NCI-H82 treated with DMSO at 0.1 percent for 48 hours (cell line): ENCODE measurements at regions not wholly inside any gene's neighbourhood (a gene's known extent, or its start where the extent isn't known, plus 50 kb on each side); places are given as distances from the start of the nearest gene placed in this dataset.

Source experiments
- DNase-seq: peaks from one replicate; lab custom pipeline; 2025; ENCODE audit not compliant: unreplicated experiment; lab: John Stamatoyannopoulos, UW

DNA sequence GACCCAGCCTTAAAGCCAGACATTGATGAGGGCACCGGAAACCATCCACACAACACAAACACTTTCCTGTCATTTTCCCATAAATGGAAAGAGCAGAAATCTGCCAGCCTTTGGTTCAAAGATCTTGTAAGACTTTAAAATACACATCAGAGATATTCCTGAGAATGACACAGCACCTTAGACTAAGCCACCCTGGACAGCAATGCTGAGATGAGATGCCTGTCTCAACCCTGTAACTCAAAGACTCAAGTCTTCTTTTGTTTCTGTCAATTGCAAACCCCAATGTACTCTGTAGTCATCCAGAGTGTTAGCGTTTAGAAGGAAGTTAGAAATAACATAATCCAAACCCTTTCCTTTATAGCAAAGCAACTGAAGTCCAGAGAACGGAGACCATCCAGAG is 119.2 kb downstream of the CCNA1 start:
- DNase-seq = no peak

DNA sequence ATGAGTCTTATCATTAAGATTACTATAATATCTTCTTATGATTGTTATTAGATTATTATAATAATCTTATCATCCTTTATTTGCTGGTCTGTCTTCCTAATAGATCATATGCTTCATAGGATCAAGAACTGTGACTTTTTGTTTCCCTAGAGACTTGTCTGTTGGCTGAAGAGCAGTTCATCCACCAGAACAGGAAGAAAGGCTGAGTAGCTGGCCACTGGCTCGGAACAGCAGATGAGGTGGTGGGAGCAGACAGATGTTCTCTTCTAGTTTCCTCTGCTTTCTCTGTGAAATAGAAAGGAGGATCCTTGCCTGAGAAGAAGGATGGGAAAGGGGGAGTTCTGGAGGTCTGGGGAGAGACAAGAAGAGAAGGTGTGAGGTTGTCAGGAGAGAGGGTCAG is 120.0 kb downstream of the CCNA1 start:
- DNase-seq = no peak

DNA sequence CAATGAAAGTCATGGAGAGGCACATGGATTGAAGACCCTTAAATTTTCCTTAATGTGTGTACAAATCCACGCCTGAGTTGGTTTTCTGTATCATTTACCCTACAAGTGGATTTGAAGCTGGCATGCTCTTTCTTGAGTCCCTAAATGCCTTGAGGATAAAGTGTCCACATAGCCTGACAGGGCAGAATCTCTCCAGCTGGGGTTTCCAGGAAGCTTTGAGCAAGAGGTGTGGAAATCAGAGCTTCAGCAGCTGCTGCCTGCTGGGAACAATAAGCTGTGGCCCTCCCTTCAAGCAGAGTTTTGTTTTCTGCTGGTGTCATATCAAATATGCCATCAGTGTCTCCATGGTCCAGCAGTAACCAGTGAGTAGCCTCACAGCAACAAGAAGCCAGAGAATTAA is 120.3 kb upstream of the SERTM1 start:
- DNase-seq = no peak

DNA sequence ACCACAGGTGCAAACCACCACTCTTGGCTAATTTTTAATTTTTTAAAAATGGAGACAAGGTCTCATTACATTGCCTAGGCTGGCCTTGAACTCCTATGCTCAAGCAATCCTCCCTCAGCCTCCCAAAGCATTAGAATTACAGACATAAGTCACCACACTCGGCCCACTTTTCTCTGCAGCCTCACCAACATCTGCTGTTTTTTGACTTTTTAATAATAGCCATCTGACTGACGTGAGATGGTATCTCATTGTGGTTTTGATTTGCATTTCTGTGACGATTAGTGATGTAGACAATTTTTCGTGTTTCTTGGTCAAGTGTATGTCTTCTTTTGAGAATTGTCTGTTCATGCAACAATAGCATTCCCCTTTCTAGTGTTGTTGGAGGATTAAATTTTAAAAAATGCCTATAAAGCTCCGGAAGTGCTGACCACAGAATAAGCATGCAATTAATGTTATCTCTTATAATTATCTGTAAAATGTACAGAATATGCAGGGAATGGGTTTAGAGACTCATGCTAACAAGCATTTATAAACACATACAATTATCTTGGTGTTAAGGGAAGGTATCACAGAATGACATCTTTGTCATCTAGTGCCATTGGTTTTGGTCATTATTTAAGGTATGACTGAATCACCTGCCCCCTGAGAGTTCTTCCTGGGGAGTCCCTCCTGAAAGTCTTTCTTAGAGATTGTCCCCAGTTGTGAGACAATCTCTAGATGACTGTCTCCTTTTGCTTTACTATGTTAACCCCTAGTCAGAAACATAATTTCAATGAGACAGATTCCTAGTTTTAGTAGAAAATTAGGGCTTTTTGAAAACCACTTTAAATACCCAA is 118.5 kb upstream of the SERTM1 start:
- no peak for DNase-seq

DNA sequence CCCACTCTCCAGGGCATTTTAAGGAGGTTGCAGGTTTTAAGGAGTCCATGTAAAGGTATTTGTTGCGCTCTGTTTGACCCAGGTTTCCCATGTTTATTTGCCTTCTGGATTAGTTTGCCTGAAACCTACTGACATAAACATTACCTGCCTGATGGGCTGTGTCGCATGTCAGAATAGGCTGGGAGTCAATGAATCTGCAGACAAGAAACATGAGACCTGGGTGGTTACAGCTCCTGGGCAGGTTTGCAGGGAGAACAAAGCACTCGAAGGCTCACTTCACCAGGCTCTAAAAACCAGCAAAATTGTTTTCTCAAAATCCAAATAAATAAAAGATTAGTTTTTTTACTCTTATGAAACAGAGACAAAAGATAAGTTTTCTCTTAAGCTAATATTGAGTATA is 114.4 kb upstream of the SERTM1 start:
- DNase-seq = no peak

DNA sequence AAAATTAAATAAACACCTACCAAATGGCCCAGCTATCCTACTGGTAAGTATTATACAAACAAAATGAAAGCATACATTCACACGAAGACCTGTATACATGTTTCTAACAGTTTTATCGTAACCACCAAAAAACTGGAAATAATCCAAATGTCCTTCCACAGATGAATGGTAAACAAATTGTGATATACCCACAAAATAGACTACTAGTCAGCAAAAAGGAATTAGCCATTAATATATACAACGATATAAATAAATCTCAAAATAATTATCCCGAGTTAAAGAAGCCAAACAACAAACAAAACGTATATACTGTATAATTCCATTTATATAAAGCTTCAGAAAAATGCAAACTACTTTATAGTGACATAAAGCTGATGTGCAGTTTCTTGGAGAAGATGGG is 106.3 kb upstream of the SERTM1 start:
- DNase-seq = no peak

- DNase-seq = no peak
These were observed 103.3 kb upstream of the SERTM1 start for GRCh38 chr13:36570489-36570888.

GRCh38 chr13:36571444-36571843 is 102.4 kb upstream of the SERTM1 start:
- DNase-seq = no peak

- no peak for DNase-seq
These were observed 90.8 kb upstream of the SERTM1 start for GRCh38 chr13:36582977-36583376.

DNA sequence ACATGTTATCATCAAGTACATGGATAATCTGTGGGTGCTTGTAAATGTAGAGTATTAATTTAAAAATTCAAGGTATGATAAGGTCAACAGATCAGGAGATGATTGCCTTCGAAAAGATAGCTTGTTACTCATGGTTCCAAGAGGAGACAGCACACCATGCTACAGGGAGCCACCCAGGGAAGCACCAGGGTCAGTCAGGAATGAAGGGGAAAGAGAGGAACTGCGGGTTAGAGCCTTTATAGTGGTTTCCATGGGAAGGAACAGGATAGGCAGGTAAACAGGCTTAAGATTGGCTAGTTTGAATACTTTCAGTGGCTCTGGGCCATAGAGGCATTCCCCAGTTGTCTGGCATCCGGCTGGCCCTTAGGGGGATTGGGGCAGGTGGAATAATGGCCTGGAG is 74.2 kb upstream of the SERTM1 start:
- no peak for DNase-seq

- DNase-seq = no peak
These were observed 72.6 kb upstream of the SERTM1 start for GRCh38 chr13:36601186-36601585.

DNA sequence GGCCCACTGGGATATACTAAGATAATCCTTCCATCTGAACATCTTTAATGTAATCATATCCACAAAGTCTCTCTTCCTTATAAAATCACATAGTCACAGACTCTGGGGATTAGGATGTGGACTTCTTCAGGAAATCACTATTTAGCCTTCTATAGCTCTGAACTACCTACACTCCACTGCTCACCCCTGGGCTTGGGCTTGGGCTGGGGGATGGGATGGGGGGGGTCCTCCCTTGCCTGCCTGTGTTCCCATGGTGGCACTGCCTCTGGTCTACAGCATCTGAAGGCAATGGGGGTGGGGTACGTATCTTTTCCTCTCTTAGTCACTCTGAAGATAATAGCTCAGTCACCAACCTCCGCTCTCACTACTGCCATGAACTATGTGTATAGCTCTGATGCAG is 67.8 kb upstream of the SERTM1 start:
- no peak for DNase-seq

GRCh38 chr13:36608474-36608873 is 65.3 kb upstream of the SERTM1 start:
- DNase-seq = no peak

DNA sequence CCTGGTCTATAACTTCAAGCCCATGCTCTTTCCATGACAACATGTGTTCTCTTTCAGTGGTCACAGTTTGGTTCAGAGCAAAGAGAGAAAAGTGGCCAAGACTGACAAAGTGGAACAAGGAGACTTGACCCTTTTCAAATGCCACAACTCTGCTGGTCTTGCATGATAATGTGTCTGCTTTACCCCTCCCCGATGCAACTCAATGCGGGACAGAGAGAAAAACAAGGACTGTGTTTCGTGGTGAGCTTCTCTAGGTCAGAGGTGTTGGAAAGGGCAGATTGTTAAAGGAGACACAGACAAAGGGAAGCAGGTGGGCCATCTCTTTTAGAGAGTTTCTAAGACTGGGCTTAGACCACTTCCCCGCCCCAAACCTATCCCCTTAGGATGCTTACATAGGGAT is 61.6 kb upstream of the SERTM1 start:
- DNase-seq = no peak

DNA sequence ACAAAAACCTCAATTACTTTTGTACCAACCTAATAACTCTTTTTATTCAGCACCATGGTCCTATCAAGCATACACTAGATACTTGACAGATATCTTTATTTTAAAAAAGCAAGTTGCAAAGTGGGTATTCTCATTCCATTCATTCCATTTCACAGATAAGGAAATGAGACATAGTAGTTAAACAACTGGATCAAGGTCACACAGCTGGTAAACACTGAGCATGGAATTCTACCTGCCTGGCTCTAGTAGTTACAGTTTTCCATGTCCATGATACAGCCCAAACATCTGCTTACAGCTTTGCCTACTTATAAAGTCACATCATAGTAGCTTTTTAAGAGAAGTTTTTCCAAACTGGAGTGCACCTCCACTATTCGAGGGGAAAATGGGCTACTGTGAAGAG is 57.1 kb upstream of the SERTM1 start:
- no peak for DNase-seq

GRCh38 chr13:36619535-36619934 is 54.3 kb upstream of the SERTM1 start:
- DNase-seq = no peak
